ENCODE measurements at regions not wholly inside any gene's neighbourhood (a gene's known extent, or its start where the extent isn't known, plus 50 kb on each side); places are given as distances from the start of the nearest gene placed in this dataset.

- Histone ChIP-seq H3K36me3 (no peaks in the 10 kb centered on the region), H3K4me3 (no peak overlapping the region), H3K9me3 (no peaks in the 10 kb centered on the region), H3K4me1 (no peaks in the 10 kb centered on the region), H3K27me3 (no peaks in the 10 kb centered on the region), H3K27ac (no peak overlapping the region)
- DNase-seq (ENCODE audit: low spot score), result no peak
- TF ChIP-seq CTCF (IDR thresholded peaks at IDR 0.05), result no peak
Measured at GRCh38 chr7:29619111-29619510, 55.5 kb downstream of the PRR15 start.

GRCh38 chr7:29619848-29620555, 56.4 kb downstream of the PRR15 start:
- Histone ChIP-seq H3K4me1 (no peaks in the 10 kb centered on the region), H3K27ac (no peak overlapping the region), H3K9me3 (no peaks in the 10 kb centered on the region), H3K36me3 (no peaks in the 10 kb centered on the region), H3K27me3 (no peaks in the 10 kb centered on the region), H3K4me3 (no peak overlapping the region)
- TF ChIP-seq CTCF (IDR thresholded peaks at IDR 0.05), result no peak
- no peak for DNase-seq (ENCODE audit: low spot score)

GRCh38 chr7:29620556-29620930, 56.9 kb downstream of the PRR15 start:
- H3K36me3 ChIP-seq, result no peaks in the 10 kb centered on the region
- no peak for TF ChIP-seq CTCF (IDR thresholded peaks at IDR 0.05)
- no peaks in the 10 kb centered on the region for H3K4me1 ChIP-seq
- H3K4me3 ChIP-seq, result no peak overlapping the region
- no peak for DNase-seq (ENCODE audit: low spot score)
- H3K9me3 ChIP-seq, result no peaks in the 10 kb centered on the region
- no peak overlapping the region for H3K27ac ChIP-seq
- no peaks in the 10 kb centered on the region for H3K27me3 ChIP-seq

- H3K27me3 ChIP-seq, result no peaks in the 10 kb centered on the region
- H3K27ac ChIP-seq, result no peak overlapping the region
- no peak for DNase-seq (ENCODE audit: low spot score)
- H3K36me3 ChIP-seq, result no peaks in the 10 kb centered on the region
- H3K9me3 ChIP-seq, result no peaks in the 10 kb centered on the region
- TF ChIP-seq CTCF (IDR thresholded peaks at IDR 0.05), result no peak
- H3K4me3 ChIP-seq, result no peak overlapping the region
- no peaks in the 10 kb centered on the region for H3K4me1 ChIP-seq
Measured at GRCh38 chr7:29622335-29623265, 59.0 kb downstream of the PRR15 start.

GRCh38 chr7:29623973-29624372, 60.3 kb downstream of the PRR15 start:
- Histone ChIP-seq H3K4me1 (no peaks in the 10 kb centered on the region), H3K9me3 (no peaks in the 10 kb centered on the region), H3K4me3 (no peak overlapping the region), H3K27me3 (no peaks in the 10 kb centered on the region), H3K27ac (no peak overlapping the region), H3K36me3 (no peaks in the 10 kb centered on the region)
- TF ChIP-seq CTCF (IDR thresholded peaks at IDR 0.05), result no peak
- DNase-seq (ENCODE audit: low spot score), result no peak
